HCT116 (cell line): ENCODE measurements at regions not wholly inside any gene's neighbourhood (a gene's known extent, or its start where the extent isn't known, plus 50 kb on each side); places are given as distances from the start of the nearest gene placed in this dataset.

ENCODE experiments used
- CBX3 ChIP-seq: IDR thresholded peaks from 2 replicates; pipeline ENCODE4 v1.6.1; 2012; ENCODE audit warnings: low read depth
- CEBPB ChIP-seq: IDR thresholded peaks from 2 replicates; pipeline ENCODE4 v1.6.1; 2012; ENCODE audit warnings: low read depth
- EGR1 ChIP-seq: IDR thresholded peaks from 2 replicates; pipeline ENCODE4 v1.6.1; 2012; ENCODE audit warnings: low read depth
- ELF1 ChIP-seq: IDR thresholded peaks from 2 replicates; pipeline ENCODE4 v1.6.1; 2012; ENCODE audit warnings: low read depth, borderline replicate concordance
- EZH2 ChIP-seq: fragments of 200-600 bp; sonication (generic); IDR thresholded peaks from 2 replicates; pipeline ENCODE4 v1.6.1; 2017; ENCODE audit warnings: antibody characterized with exemption, mixed run types
- POLR2A ChIP-seq: IDR thresholded peaks from 2 replicates; pipeline ENCODE4 v1.7.0; 2011; ENCODE audit warnings: borderline replicate concordance; ENCODE audit not compliant: insufficient read depth, insufficient read length; ENCODE audit errors: extremely low read depth
- POLR2AphosphoS5 ChIP-seq: IDR thresholded peaks from 2 replicates; pipeline ENCODE4 v1.6.1; 2011; ENCODE audit warnings: mild to moderate bottlenecking, low read depth, low read length, moderate library complexity
- RAD21 ChIP-seq: IDR thresholded peaks from 2 replicates; pipeline ENCODE4 v1.6.1; 2012; ENCODE audit warnings: low read depth, mild to moderate bottlenecking
- YY1 ChIP-seq: IDR thresholded peaks from 2 replicates; pipeline ENCODE4 v1.6.1; 2011; ENCODE audit warnings: low read length, low read depth, moderate library complexity, mild to moderate bottlenecking; ENCODE audit not compliant: insufficient replicate concordance; ENCODE audit errors: extremely low read depth
- ZFX ChIP-seq: fragments of 450-650 bp; IDR thresholded peaks from 2 replicates; pipeline ENCODE4 v1.6.1; 2017
- TF ChIP-seq, protein P1 (sequence below), 3 experiments: fragments of 200-600 bp in 1 of 3; sonication (generic) in 1 of 3; IDR thresholded peaks in 2 of 3; conservative IDR thresholded peaks in 1 of 3; 2 replicates each; pipeline ENCODE4 v1.5.1; 2012 to 2017; ENCODE audit warnings: low read depth in 2 of 3, low read length in 2 of 3, antibody characterized with exemption in 1 of 3, borderline replicate concordance in 1 of 3, control low read depth in 1 of 3, mild to moderate bottlenecking in 1 of 3, mixed read lengths in 1 of 3, mixed run types in 1 of 3, moderate library complexity in 1 of 3; ENCODE audit not compliant: insufficient read depth in 1 of 3
- TF ChIP-seq, protein P2 (sequence below): IDR thresholded peaks from 2 replicates; pipeline ENCODE4 v1.6.1; 2011; ENCODE audit warnings: mild to moderate bottlenecking, low read length, moderate library complexity; ENCODE audit not compliant: insufficient replicate concordance; ENCODE audit errors: extremely low read depth
- TF ChIP-seq, protein P3 (sequence below): IDR thresholded peaks from 2 replicates; pipeline ENCODE4 v1.6.1; 2012; ENCODE audit warnings: low read depth
- TF ChIP-seq, protein P4 (sequence below): IDR thresholded peaks from 2 replicates; pipeline ENCODE4 v1.6.1; 2012

DNA sequence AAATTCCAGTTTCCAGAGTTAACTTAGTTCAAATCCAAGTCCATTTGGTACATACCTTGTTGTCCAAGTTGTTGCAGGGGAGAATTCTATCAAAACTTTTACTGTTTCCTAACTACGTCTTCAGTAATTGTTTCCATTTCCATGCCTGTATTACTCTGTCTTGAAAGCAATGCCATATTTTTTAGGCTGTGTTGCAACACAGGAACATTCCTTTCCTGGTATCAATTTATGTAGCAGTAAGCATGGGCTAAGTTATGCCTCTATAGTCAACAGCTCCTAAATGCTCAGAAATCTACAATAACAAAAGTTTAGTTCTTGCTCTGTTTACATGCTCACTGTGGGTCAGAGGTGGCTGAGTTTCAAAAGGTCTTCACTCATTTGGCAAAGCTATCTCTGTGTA lies 1943.8 kb upstream of the PIK3C3 start:
- TF ChIP-seq EZH2, result no peak
- TF ChIP-seq, protein P1, sequence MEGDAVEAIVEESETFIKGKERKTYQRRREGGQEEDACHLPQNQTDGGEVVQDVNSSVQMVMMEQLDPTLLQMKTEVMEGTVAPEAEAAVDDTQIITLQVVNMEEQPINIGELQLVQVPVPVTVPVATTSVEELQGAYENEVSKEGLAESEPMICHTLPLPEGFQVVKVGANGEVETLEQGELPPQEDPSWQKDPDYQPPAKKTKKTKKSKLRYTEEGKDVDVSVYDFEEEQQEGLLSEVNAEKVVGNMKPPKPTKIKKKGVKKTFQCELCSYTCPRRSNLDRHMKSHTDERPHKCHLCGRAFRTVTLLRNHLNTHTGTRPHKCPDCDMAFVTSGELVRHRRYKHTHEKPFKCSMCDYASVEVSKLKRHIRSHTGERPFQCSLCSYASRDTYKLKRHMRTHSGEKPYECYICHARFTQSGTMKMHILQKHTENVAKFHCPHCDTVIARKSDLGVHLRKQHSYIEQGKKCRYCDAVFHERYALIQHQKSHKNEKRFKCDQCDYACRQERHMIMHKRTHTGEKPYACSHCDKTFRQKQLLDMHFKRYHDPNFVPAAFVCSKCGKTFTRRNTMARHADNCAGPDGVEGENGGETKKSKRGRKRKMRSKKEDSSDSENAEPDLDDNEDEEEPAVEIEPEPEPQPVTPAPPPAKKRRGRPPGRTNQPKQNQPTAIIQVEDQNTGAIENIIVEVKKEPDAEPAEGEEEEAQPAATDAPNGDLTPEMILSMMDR (IDR thresholded peaks at IDR 0.05 in 2 of 3, conservative IDR thresholded peaks at IDR 0.05 in 1 of 3; ENCODE audit: borderline replicate concordance in 1 of 3, insufficient read depth in 1 of 3, low read depth in 2 of 3, low read length in 2 of 3), result no peak
- no peak for TF ChIP-seq CEBPB
- TF ChIP-seq, protein P2, sequence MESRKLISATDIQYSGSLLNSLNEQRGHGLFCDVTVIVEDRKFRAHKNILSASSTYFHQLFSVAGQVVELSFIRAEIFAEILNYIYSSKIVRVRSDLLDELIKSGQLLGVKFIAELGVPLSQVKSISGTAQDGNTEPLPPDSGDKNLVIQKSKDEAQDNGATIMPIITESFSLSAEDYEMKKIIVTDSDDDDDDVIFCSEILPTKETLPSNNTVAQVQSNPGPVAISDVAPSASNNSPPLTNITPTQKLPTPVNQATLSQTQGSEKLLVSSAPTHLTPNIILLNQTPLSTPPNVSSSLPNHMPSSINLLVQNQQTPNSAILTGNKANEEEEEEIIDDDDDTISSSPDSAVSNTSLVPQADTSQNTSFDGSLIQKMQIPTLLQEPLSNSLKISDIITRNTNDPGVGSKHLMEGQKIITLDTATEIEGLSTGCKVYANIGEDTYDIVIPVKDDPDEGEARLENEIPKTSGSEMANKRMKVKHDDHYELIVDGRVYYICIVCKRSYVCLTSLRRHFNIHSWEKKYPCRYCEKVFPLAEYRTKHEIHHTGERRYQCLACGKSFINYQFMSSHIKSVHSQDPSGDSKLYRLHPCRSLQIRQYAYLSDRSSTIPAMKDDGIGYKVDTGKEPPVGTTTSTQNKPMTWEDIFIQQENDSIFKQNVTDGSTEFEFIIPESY, result no peak
- no peak for TF ChIP-seq POLR2A
- no peak for TF ChIP-seq EGR1
- TF ChIP-seq, protein P3, sequence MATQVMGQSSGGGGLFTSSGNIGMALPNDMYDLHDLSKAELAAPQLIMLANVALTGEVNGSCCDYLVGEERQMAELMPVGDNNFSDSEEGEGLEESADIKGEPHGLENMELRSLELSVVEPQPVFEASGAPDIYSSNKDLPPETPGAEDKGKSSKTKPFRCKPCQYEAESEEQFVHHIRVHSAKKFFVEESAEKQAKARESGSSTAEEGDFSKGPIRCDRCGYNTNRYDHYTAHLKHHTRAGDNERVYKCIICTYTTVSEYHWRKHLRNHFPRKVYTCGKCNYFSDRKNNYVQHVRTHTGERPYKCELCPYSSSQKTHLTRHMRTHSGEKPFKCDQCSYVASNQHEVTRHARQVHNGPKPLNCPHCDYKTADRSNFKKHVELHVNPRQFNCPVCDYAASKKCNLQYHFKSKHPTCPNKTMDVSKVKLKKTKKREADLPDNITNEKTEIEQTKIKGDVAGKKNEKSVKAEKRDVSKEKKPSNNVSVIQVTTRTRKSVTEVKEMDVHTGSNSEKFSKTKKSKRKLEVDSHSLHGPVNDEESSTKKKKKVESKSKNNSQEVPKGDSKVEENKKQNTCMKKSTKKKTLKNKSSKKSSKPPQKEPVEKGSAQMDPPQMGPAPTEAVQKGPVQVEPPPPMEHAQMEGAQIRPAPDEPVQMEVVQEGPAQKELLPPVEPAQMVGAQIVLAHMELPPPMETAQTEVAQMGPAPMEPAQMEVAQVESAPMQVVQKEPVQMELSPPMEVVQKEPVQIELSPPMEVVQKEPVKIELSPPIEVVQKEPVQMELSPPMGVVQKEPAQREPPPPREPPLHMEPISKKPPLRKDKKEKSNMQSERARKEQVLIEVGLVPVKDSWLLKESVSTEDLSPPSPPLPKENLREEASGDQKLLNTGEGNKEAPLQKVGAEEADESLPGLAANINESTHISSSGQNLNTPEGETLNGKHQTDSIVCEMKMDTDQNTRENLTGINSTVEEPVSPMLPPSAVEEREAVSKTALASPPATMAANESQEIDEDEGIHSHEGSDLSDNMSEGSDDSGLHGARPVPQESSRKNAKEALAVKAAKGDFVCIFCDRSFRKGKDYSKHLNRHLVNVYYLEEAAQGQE, result no peak
- no peak for TF ChIP-seq RAD21
- TF ChIP-seq, protein P4, sequence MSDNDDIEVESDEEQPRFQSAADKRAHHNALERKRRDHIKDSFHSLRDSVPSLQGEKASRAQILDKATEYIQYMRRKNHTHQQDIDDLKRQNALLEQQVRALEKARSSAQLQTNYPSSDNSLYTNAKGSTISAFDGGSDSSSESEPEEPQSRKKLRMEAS, result no peak
- TF ChIP-seq YY1, result no peak
- no peak for TF ChIP-seq CBX3
- no peak for TF ChIP-seq ELF1
- TF ChIP-seq ZFX, result no peak
- TF ChIP-seq POLR2AphosphoS5, result no peak
